ENCODE measurements at regions not wholly inside any gene's neighbourhood (a gene's known extent, or its start where the extent isn't known, plus 50 kb on each side); places are given as distances from the start of the nearest gene placed in this dataset.

- TF ChIP-seq CUX1 (IDR thresholded peaks at IDR 0.05; ENCODE audit: insufficient replicate concordance, low read depth, low read length) (no peak), POLR2AphosphoS2 (IDR thresholded peaks at IDR 0.05; ENCODE audit: low read depth, low read length) (no peak), CBFB (IDR thresholded peaks at IDR 0.05; ENCODE audit: low read depth) (0 out of 2 replicates have a peak, but pooled peaks have one; percentile 39), CREB1 (IDR thresholded peaks at IDR 0.05; ENCODE audit: low read depth) (peak; percentile 5; the same call in 1 of the 2 replicates), PBX3 (IDR thresholded peaks at IDR 0.05; ENCODE audit: insufficient replicate concordance, low read depth, low read length) (peak; percentile 10), SMARCA5 (IDR thresholded peaks at IDR 0.05) (0 out of 2 replicates have a peak, but pooled peaks have one; percentile 50), EED (IDR thresholded peaks at IDR 0.05; ENCODE audit: low read depth) (peak; percentile 19), EP300 (IDR thresholded peaks at IDR 0.05; ENCODE audit: borderline replicate concordance in 1 of 2, control insufficient read depth in 1 of 2, low read depth in 2 of 2, low read length in 2 of 2) (0 out of 4 replicates have a peak, but pooled peaks of 1 of the 2 experiments have one; percentile 27), IRF4 (IDR thresholded peaks at IDR 0.05; ENCODE audit: low read depth, low read length) (peak; percentile 25; the same call in 1 of the 2 replicates)
- TF ChIP-seq, protein P1, sequence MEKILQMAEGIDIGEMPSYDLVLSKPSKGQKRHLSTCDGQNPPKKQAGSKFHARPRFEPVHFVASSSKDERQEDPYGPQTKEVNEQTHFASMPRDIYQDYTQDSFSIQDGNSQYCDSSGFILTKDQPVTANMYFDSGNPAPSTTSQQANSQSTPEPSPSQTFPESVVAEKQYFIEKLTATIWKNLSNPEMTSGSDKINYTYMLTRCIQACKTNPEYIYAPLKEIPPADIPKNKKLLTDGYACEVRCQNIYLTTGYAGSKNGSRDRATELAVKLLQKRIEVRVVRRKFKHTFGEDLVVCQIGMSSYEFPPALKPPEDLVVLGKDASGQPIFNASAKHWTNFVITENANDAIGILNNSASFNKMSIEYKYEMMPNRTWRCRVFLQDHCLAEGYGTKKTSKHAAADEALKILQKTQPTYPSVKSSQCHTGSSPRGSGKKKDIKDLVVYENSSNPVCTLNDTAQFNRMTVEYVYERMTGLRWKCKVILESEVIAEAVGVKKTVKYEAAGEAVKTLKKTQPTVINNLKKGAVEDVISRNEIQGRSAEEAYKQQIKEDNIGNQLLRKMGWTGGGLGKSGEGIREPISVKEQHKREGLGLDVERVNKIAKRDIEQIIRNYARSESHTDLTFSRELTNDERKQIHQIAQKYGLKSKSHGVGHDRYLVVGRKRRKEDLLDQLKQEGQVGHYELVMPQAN (conservative IDR thresholded peaks at IDR 0.05): no peak
These were observed 338.9 kb upstream of the CFAP20DC start (continued) for GRCh38 chr3:59388555-59389270.
